ENCODE measurements at regions not wholly inside any gene's neighbourhood (a gene's known extent, or its start where the extent isn't known, plus 50 kb on each side); places are given as distances from the start of the nearest gene placed in this dataset.
"Not testable (repeated sequence)": the region's sequence is repeated elsewhere in the genome, so short reads cannot be mapped to it uniquely, and the experiment has no call there.

- H3K9ac ChIP-seq (ENCODE audit: insufficient read length, low read depth), result no peak overlapping the region
- TF ChIP-seq ZNF274 (IDR thresholded peaks at IDR 0.05; ENCODE audit: low read depth, low read length) (no peak), YY1 (IDR thresholded peaks at IDR 0.05; ENCODE audit: insufficient read depth, insufficient read length) (no peak), SUZ12 (IDR thresholded peaks at IDR 0.05; ENCODE audit: extremely low read depth, insufficient read depth, insufficient read length) (no peak)
- no peaks in the 10 kb centered on the region for H3K9me3 ChIP-seq (ENCODE audit: insufficient read depth, low read length)
- no peak overlapping the region for H3K4me3 ChIP-seq (ENCODE audit: insufficient read length, low read depth)
- DNase-seq (ENCODE audit: low read depth, low spot score), result no peak
- H3K36me3 ChIP-seq (ENCODE audit: insufficient read depth, insufficient read length, low read length), result no peaks in the 10 kb centered on the region
- H3K4me1 ChIP-seq (ENCODE audit: insufficient read depth, insufficient read length), result no peaks in the 10 kb centered on the region
- H3K27me3 ChIP-seq (ENCODE audit: insufficient read depth, insufficient read length), result no peaks in the 10 kb centered on the region
Measured at GRCh38 chr3:63739474-63739873, 79.6 kb upstream of the C3orf49 start.

DNA sequence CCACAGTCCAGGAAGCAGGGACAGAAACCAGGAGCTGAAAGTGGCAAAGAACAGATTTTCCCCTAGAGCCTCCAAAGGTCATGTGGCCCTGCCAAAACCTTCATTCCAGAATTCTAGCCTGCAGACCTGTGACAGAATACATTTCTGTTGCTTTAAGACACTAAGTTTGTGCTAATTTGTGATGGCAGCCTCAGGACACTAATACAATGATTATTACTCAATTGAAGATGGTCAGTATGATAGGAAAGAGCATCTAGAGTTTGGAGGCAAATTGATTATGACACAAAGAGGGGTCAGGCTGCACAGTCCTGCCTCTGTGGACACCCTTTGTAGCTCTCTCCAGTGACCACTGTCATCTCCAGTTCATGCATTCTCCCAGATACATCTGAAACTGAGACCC is 79.0 kb upstream of the C3orf49 start:
- Histone ChIP-seq H3K36me3 (ENCODE audit: insufficient read depth, insufficient read length, low read length) (no peaks in the 10 kb centered on the region), H3K27me3 (ENCODE audit: insufficient read depth, insufficient read length) (no peaks in the 10 kb centered on the region), H3K4me1 (ENCODE audit: insufficient read depth, insufficient read length) (no peaks in the 10 kb centered on the region), H3K9ac (ENCODE audit: insufficient read length, low read depth) (no peak overlapping the region), H3K4me3 (ENCODE audit: insufficient read length, low read depth) (no peak overlapping the region), H3K9me3 (ENCODE audit: insufficient read depth, low read length) (no peaks in the 10 kb centered on the region)
- TF ChIP-seq SUZ12 (IDR thresholded peaks at IDR 0.05; ENCODE audit: extremely low read depth, insufficient read depth, insufficient read length) (no peak), ZNF274 (IDR thresholded peaks at IDR 0.05; ENCODE audit: low read depth, low read length) (no peak), YY1 (IDR thresholded peaks at IDR 0.05; ENCODE audit: insufficient read depth, insufficient read length) (no peak)
- no peak for DNase-seq (ENCODE audit: low read depth, low spot score)

- not testable (repeated sequence) for H3K9me3 ChIP-seq (ENCODE audit: insufficient read depth, low read length); H3K4me1 ChIP-seq (ENCODE audit: insufficient read depth, insufficient read length); H3K9ac ChIP-seq (ENCODE audit: insufficient read length, low read depth); H3K36me3 ChIP-seq (ENCODE audit: insufficient read depth, insufficient read length, low read length); H3K4me3 ChIP-seq (ENCODE audit: insufficient read length, low read depth); H3K27me3 ChIP-seq (ENCODE audit: insufficient read depth, insufficient read length); DNase-seq (ENCODE audit: low read depth, low spot score)
Measured at GRCh38 chr3:63744693-63745092, 74.4 kb upstream of the C3orf49 start.

- H3K4me1 ChIP-seq (ENCODE audit: insufficient read depth, insufficient read length), result no peaks in the 10 kb centered on the region
- H3K9me3 ChIP-seq (ENCODE audit: insufficient read depth, low read length), result 0 out of 2 replicates have a peak, but pooled peaks cover 4% of the 10 kb centered on the region
- no peak for TF ChIP-seq SUZ12 (IDR thresholded peaks at IDR 0.05; ENCODE audit: extremely low read depth, insufficient read depth, insufficient read length)
- no peaks in the 10 kb centered on the region for H3K36me3 ChIP-seq (ENCODE audit: insufficient read depth, insufficient read length, low read length)
- no peak for DNase-seq (ENCODE audit: low read depth, low spot score)
- H3K4me3 ChIP-seq (ENCODE audit: insufficient read length, low read depth), result no peak overlapping the region
- no peaks in the 10 kb centered on the region for H3K27me3 ChIP-seq (ENCODE audit: insufficient read depth, insufficient read length)
- H3K9ac ChIP-seq (ENCODE audit: insufficient read length, low read depth), result no peak overlapping the region
Measured at GRCh38 chr3:63745757-63746156, 73.3 kb upstream of the C3orf49 start.

GRCh38 chr3:63746211-63746610 is 72.9 kb upstream of the C3orf49 start:
- TF ChIP-seq ZNF274 (IDR thresholded peaks at IDR 0.05; ENCODE audit: low read depth, low read length) (no peak), SUZ12 (IDR thresholded peaks at IDR 0.05; ENCODE audit: extremely low read depth, insufficient read depth, insufficient read length) (no peak), YY1 (IDR thresholded peaks at IDR 0.05; ENCODE audit: insufficient read depth, insufficient read length) (no peak)
- no peaks in the 10 kb centered on the region for H3K36me3 ChIP-seq (ENCODE audit: insufficient read depth, insufficient read length, low read length)
- no peak overlapping the region for H3K9ac ChIP-seq (ENCODE audit: insufficient read length, low read depth)
- no peaks in the 10 kb centered on the region for H3K4me1 ChIP-seq (ENCODE audit: insufficient read depth, insufficient read length)
- DNase-seq (ENCODE audit: low read depth, low spot score), result no peak
- H3K9me3 ChIP-seq (ENCODE audit: insufficient read depth, low read length), result 0 out of 2 replicates have a peak, but pooled peaks cover 4% of the 10 kb centered on the region
- H3K27me3 ChIP-seq (ENCODE audit: insufficient read depth, insufficient read length), result no peaks in the 10 kb centered on the region
- no peak overlapping the region for H3K4me3 ChIP-seq (ENCODE audit: insufficient read length, low read depth)

GRCh38 chr3:63751459-63751858 is 67.6 kb upstream of the C3orf49 start:
- Histone ChIP-seq H3K4me3 (ENCODE audit: insufficient read length, low read depth) (no peak overlapping the region), H3K4me1 (ENCODE audit: insufficient read depth, insufficient read length) (no peaks in the 10 kb centered on the region), H3K9ac (ENCODE audit: insufficient read length, low read depth) (no peak overlapping the region), H3K27me3 (ENCODE audit: insufficient read depth, insufficient read length) (no peaks in the 10 kb centered on the region), H3K36me3 (ENCODE audit: insufficient read depth, insufficient read length, low read length) (no peaks in the 10 kb centered on the region), H3K9me3 (ENCODE audit: insufficient read depth, low read length) (0 out of 2 replicates have a peak, but pooled peaks cover 4% of the 10 kb centered on the region)
- TF ChIP-seq ZNF274 (IDR thresholded peaks at IDR 0.05; ENCODE audit: low read depth, low read length) (no peak), YY1 (IDR thresholded peaks at IDR 0.05; ENCODE audit: insufficient read depth, insufficient read length) (no peak), SUZ12 (IDR thresholded peaks at IDR 0.05; ENCODE audit: extremely low read depth, insufficient read depth, insufficient read length) (no peak)
- DNase-seq (ENCODE audit: low read depth, low spot score), result no peak

DNA sequence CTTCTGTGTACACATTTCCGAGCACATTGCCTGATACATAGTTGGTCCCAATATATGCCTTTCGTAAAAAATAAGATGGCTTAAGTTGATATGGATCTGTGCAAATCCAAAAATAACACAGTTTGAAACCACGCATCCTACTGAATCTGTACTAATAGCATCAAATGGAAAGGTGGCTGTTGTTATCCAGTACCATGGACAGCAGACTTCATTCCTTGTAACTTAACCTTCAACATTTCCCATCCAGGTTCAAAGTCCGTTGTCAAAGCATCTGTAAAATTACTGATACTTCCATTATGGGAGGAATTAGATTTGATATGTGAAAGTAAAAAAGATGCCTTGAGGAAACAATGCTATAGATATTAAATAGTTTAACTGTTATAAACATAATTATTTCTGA is 65.5 kb upstream of the C3orf49 start:
- Histone ChIP-seq H3K9me3 (ENCODE audit: insufficient read depth, low read length) (no peaks in the 10 kb centered on the region), H3K4me1 (ENCODE audit: insufficient read depth, insufficient read length) (no peaks in the 10 kb centered on the region), H3K4me3 (ENCODE audit: insufficient read length, low read depth) (no peak overlapping the region), H3K27me3 (ENCODE audit: insufficient read depth, insufficient read length) (no peaks in the 10 kb centered on the region), H3K36me3 (ENCODE audit: insufficient read depth, insufficient read length, low read length) (no peaks in the 10 kb centered on the region), H3K9ac (ENCODE audit: insufficient read length, low read depth) (no peak overlapping the region)
- TF ChIP-seq YY1 (IDR thresholded peaks at IDR 0.05; ENCODE audit: insufficient read depth, insufficient read length) (no peak), ZNF274 (IDR thresholded peaks at IDR 0.05; ENCODE audit: low read depth, low read length) (no peak), SUZ12 (IDR thresholded peaks at IDR 0.05; ENCODE audit: extremely low read depth, insufficient read depth, insufficient read length) (no peak)
- DNase-seq (ENCODE audit: low read depth, low spot score), result no peak

GRCh38 chr3:63753995-63754394 is 65.1 kb upstream of the C3orf49 start:
- Histone ChIP-seq H3K4me1 (ENCODE audit: insufficient read depth, insufficient read length) (no peaks in the 10 kb centered on the region), H3K27me3 (ENCODE audit: insufficient read depth, insufficient read length) (no peaks in the 10 kb centered on the region), H3K36me3 (ENCODE audit: insufficient read depth, insufficient read length, low read length) (no peaks in the 10 kb centered on the region), H3K9ac (ENCODE audit: insufficient read length, low read depth) (no peak overlapping the region), H3K4me3 (ENCODE audit: insufficient read length, low read depth) (no peak overlapping the region), H3K9me3 (ENCODE audit: insufficient read depth, low read length) (no peaks in the 10 kb centered on the region)
- no peak for DNase-seq (ENCODE audit: low read depth, low spot score)
- no peak for TF ChIP-seq SUZ12 (IDR thresholded peaks at IDR 0.05; ENCODE audit: extremely low read depth, insufficient read depth, insufficient read length)
- no peak for TF ChIP-seq ZNF274 (IDR thresholded peaks at IDR 0.05; ENCODE audit: low read depth, low read length)
- no peak for TF ChIP-seq YY1 (IDR thresholded peaks at IDR 0.05; ENCODE audit: insufficient read depth, insufficient read length)
